HCT116 (cell line): ENCODE measurements at regions not wholly inside any gene's neighbourhood (a gene's known extent, or its start where the extent isn't known, plus 50 kb on each side); places are given as distances from the start of the nearest gene placed in this dataset.

ENCODE experiments used
- ATAC-seq: fragments of 200-7000 bp; cut with Tn5 transposase; 2 replicates; pipeline ENCODE4 v1.9.1; 2020; ENCODE audit warnings: mild to moderate bottlenecking, moderate library complexity
- BruUV-seq: library from RNA; stranded (reverse); fragments of 400-500 nt; replicated peaks from 2 replicates; lab custom pipeline; 2021; lab: Mats Ljungman, UMichigan
- CTCF ChIA-PET: fragments of 300-600 bp; sonication (Branson Sonifier 250); formaldehyde crosslinking; loops from one replicate; lab custom pipeline; 2021; ENCODE audit warnings: antibody characterized with exemption; lab: Charles Lee
- POLR2A ChIA-PET: fragments of 300-600, 350-600 bp; sonication (Branson Sonifier 250); formaldehyde crosslinking; loops from one replicate; lab custom pipeline; 2021; ENCODE audit warnings: antibody characterized with exemption; lab: Charles Lee
- RAD21 ChIA-PET, 2 experiments: fragments of 300-600 bp; sonication (Branson Sonifier 250); formaldehyde crosslinking; loops; one replicate each; lab custom pipeline; 2023; ENCODE audit warnings: low total read pairs in 2 of 2; ENCODE audit not compliant: uncharacterized antibody in 2 of 2, unreplicated experiment in 2 of 2, low non-redundant PET in 1 of 2; lab: Charles Lee
- DNase-seq: peaks from one replicate; pipeline ENCODE4 v3.0.0-alpha.2; 2010; ENCODE audit warnings: low read depth, low spot score
- H2AFZ ChIP-seq: fragments of 200-600 bp; shearing (Covaris generic), sonication (generic); 2 replicates; pipeline ENCODE4 v1.6.1; 2017; ENCODE audit warnings: low read depth, mixed run types, mixed read lengths, antibody characterized with exemption, low read length; ENCODE audit not compliant: poor library complexity, severe bottlenecking
- H3K27ac ChIP-seq: 2 replicates; pipeline ENCODE4 v1.5.1; 2012; ENCODE audit warnings: low read depth, low read length
- H3K27me3 ChIP-seq: fragments of 200-600 bp; sonication (generic); 2 replicates; pipeline ENCODE4 v1.6.1; 2016; ENCODE audit warnings: mixed run types, low read length, mixed read lengths; ENCODE audit not compliant: insufficient read depth
- H3K36me3 ChIP-seq, 2 experiments: fragments of 200-500 bp in 1 of 2; fragments of 200-600 bp in 1 of 2; sonication (Bioruptor generic) in 1 of 2; sonication (generic) in 1 of 2; 2 replicates each; pipeline versions ENCODE4 v1.5.1 to v1.6.1; 2014 to 2016; ENCODE audit warnings: low read length in 2 of 2, inconsistent platforms in 1 of 2, mixed read lengths in 1 of 2, mixed run types in 1 of 2; ENCODE audit not compliant: insufficient read depth in 2 of 2, control insufficient read depth in 1 of 2
- H3K4me1 ChIP-seq, 2 experiments: fragments of 200-600 bp in 1 of 2; sonication (generic) in 1 of 2; 2 replicates each; pipeline versions ENCODE4 v1.5.1 to v1.6.1; 2012 to 2017; ENCODE audit warnings: low read length in 2 of 2, inconsistent platforms in 1 of 2, mild to moderate bottlenecking in 1 of 2, mixed read lengths in 1 of 2, mixed run types in 1 of 2, moderate library complexity in 1 of 2; ENCODE audit not compliant: insufficient read depth in 2 of 2, control insufficient read depth in 1 of 2
- H3K4me2 ChIP-seq: fragments of 200-600 bp; sonication (generic); 2 replicates; pipeline ENCODE4 v1.6.1; 2017; ENCODE audit warnings: mixed run types, low read length, mixed read lengths
- H3K4me3 ChIP-seq, 2 experiments: fragments of 200-600 bp in 1 of 2; sonication (generic) in 1 of 2; replicated peaks in 1 of 2; 2 replicates each; pipeline ENCODE4 v1.5.1; 2011 to 2016; ENCODE audit warnings: low read length in 2 of 2, control low read depth in 1 of 2, low read depth in 1 of 2, mild to moderate bottlenecking in 1 of 2, mixed read lengths in 1 of 2, mixed run types in 1 of 2
- H3K79me2 ChIP-seq: fragments of 200-600 bp; sonication (generic); 2 replicates; pipeline ENCODE4 v1.6.1; 2017; ENCODE audit warnings: mild to moderate bottlenecking, mixed run types, low read length, moderate library complexity, mixed read lengths; ENCODE audit not compliant: insufficient read depth
- H3K9ac ChIP-seq: fragments of 200-600 bp; sonication (generic); 2 replicates; pipeline ENCODE4 v1.6.1; 2016; ENCODE audit warnings: low read length, mixed read lengths
- H3K9me2 ChIP-seq: fragments of 200-600 bp; sonication (generic), shearing (Covaris generic); 2 replicates; pipeline ENCODE4 v1.6.1; 2017; ENCODE audit warnings: mixed run types, mild to moderate bottlenecking, moderate library complexity; ENCODE audit not compliant: insufficient read depth
- H3K9me3 ChIP-seq, 2 experiments: fragments of 200-500 bp in 1 of 2; fragments of 200-600 bp in 1 of 2; sonication (Bioruptor generic) in 1 of 2; sonication (generic) in 1 of 2; 2 replicates each; pipeline ENCODE4 v1.6.1; 2014 to 2017; ENCODE audit warnings: low read length in 2 of 2, mixed read lengths in 2 of 2, inconsistent platforms in 1 of 2, low read depth in 1 of 2, mild to moderate bottlenecking in 1 of 2, mixed run types in 1 of 2, moderate library complexity in 1 of 2; ENCODE audit not compliant: control insufficient read depth in 1 of 2, insufficient read depth in 1 of 2
- H4K20me1 ChIP-seq: fragments of 200-600 bp; sonication (generic), shearing (Covaris generic); 2 replicates; pipeline ENCODE4 v1.6.1; 2017; ENCODE audit warnings: mixed run types, mild to moderate bottlenecking, moderate library complexity; ENCODE audit not compliant: insufficient read depth
- ATF3 ChIP-seq: IDR thresholded peaks from 2 replicates; pipeline ENCODE4 v1.6.1; 2012
- CBX3 ChIP-seq: IDR thresholded peaks from 2 replicates; pipeline ENCODE4 v1.6.1; 2012; ENCODE audit warnings: low read depth
- CEBPB ChIP-seq: IDR thresholded peaks from 2 replicates; pipeline ENCODE4 v1.6.1; 2012; ENCODE audit warnings: low read depth
- CTCF ChIP-seq, 3 experiments: fragments of 200-600 bp in 1 of 3; sonication (generic) in 1 of 3; IDR thresholded peaks in 2 of 3; conservative IDR thresholded peaks in 1 of 3; 2 replicates each; pipeline ENCODE4 v1.5.1; 2012 to 2017; ENCODE audit warnings: low read depth in 2 of 3, low read length in 2 of 3, antibody characterized with exemption in 1 of 3, borderline replicate concordance in 1 of 3, control low read depth in 1 of 3, mild to moderate bottlenecking in 1 of 3, mixed read lengths in 1 of 3, mixed run types in 1 of 3, moderate library complexity in 1 of 3; ENCODE audit not compliant: insufficient read depth in 1 of 3
- EGR1 ChIP-seq: IDR thresholded peaks from 2 replicates; pipeline ENCODE4 v1.6.1; 2012; ENCODE audit warnings: low read depth
- ELF1 ChIP-seq: IDR thresholded peaks from 2 replicates; pipeline ENCODE4 v1.6.1; 2012; ENCODE audit warnings: low read depth, borderline replicate concordance
- EZH2phosphoT487 ChIP-seq: fragments of 200-600 bp; IDR thresholded peaks from 2 replicates; pipeline ENCODE4 v1.6.1; 2018; ENCODE audit warnings: antibody characterized with exemption, borderline replicate concordance
- FOSL1 ChIP-seq: IDR thresholded peaks from 2 replicates; pipeline ENCODE4 v1.6.1; 2012; ENCODE audit warnings: low read depth
- JUND ChIP-seq: IDR thresholded peaks from 2 replicates; pipeline ENCODE4 v1.6.1; 2012
- MAX ChIP-seq: IDR thresholded peaks from 2 replicates; pipeline ENCODE4 v1.6.1; 2012
- POLR2A ChIP-seq: IDR thresholded peaks from 2 replicates; pipeline ENCODE4 v1.7.0; 2011; ENCODE audit warnings: borderline replicate concordance; ENCODE audit not compliant: insufficient read depth, insufficient read length; ENCODE audit errors: extremely low read depth
- POLR2AphosphoS5 ChIP-seq: IDR thresholded peaks from 2 replicates; pipeline ENCODE4 v1.6.1; 2011; ENCODE audit warnings: mild to moderate bottlenecking, low read depth, low read length, moderate library complexity
- REST ChIP-seq: IDR thresholded peaks from 2 replicates; pipeline ENCODE4 v1.6.1; 2012; ENCODE audit warnings: low read depth
- SIN3A ChIP-seq: IDR thresholded peaks from 2 replicates; pipeline ENCODE4 v1.6.1; 2012; ENCODE audit warnings: low read depth
- SP1 ChIP-seq: IDR thresholded peaks from 2 replicates; pipeline ENCODE4 v1.6.1; 2012; ENCODE audit warnings: low read depth
- SRF ChIP-seq: IDR thresholded peaks from 2 replicates; pipeline ENCODE4 v1.6.1; 2012; ENCODE audit warnings: low read depth
- TCF7L2 ChIP-seq: IDR thresholded peaks from 2 replicates; pipeline ENCODE4 v1.7.0; 2011; ENCODE audit warnings: borderline replicate concordance, inconsistent platforms; ENCODE audit not compliant: insufficient read depth, insufficient read length; ENCODE audit errors: extremely low read depth
- ZBTB33 ChIP-seq: IDR thresholded peaks from 2 replicates; pipeline ENCODE4 v1.6.1; 2011; ENCODE audit warnings: mild to moderate bottlenecking, low read length, moderate library complexity; ENCODE audit not compliant: insufficient replicate concordance; ENCODE audit errors: extremely low read depth
- ZFX ChIP-seq: fragments of 450-650 bp; IDR thresholded peaks from 2 replicates; pipeline ENCODE4 v1.6.1; 2017
- ZNF274 ChIP-seq: fragments of 200-500 bp; sonication (Bioruptor generic); IDR thresholded peaks from 2 replicates; pipeline ENCODE4 v1.6.1; 2014; ENCODE audit warnings: mild to moderate bottlenecking, low read depth, low read length, inconsistent platforms
- intact Hi-C: fragments of 100-400 bp; cut with micrococcal nuclease; formaldehyde crosslinking; loops from 2 replicates; pipeline ENCODE4 v1.10.0; 2022

GRCh38 chr1:221212926-221213325, 333.7 kb downstream of the HLX start:
- CTCF ChIA-PET = no interaction called here
- Histone ChIP-seq H3K27ac (no peak overlapping the region), H4K20me1 (no peaks in the 10 kb centered on the region), H3K36me3 (no peaks in the 10 kb centered on the region), H3K79me2 (no peaks in the 10 kb centered on the region), H2AFZ (no peak overlapping the region), H3K4me2 (no peak overlapping the region), H3K9me3 (no peaks in the 10 kb centered on the region), H3K4me1 (no peaks in the 10 kb centered on the region), H3K9ac (no peak overlapping the region), H3K27me3 (no peaks in the 10 kb centered on the region), H3K9me2 (no peaks in the 10 kb centered on the region), H3K4me3 (no peak overlapping the region)
- intact Hi-C loops = no loop called here
- no peak for ATAC-seq
- BruUV-seq = no TSS peak
- POLR2A ChIA-PET = no interaction called here
- TF ChIP-seq CBX3 (no peak), SP1 (no peak), ZBTB33 (no peak), SRF (no peak), CEBPB (no peak), JUND (no peak), ZNF274 (no peak), POLR2A (no peak), TCF7L2 (no peak), ATF3 (no peak), FOSL1 (no peak), EGR1 (no peak), SIN3A (no peak), REST (no peak), MAX (no peak), ELF1 (no peak), POLR2AphosphoS5 (no peak), ZFX (no peak), EZH2phosphoT487 (no peak), CTCF (IDR thresholded peaks at IDR 0.05 in 2 of 3, conservative IDR thresholded peaks at IDR 0.05 in 1 of 3; ENCODE audit: borderline replicate concordance in 1 of 3, insufficient read depth in 1 of 3, low read depth in 2 of 3, low read length in 2 of 3) (no peak)
- DNase-seq = no peak
- RAD21 ChIA-PET = no interaction called here
